ENCODE measurements at regions not wholly inside any gene's neighbourhood (a gene's known extent, or its start where the extent isn't known, plus 50 kb on each side); places are given as distances from the start of the nearest gene placed in this dataset.

DNA sequence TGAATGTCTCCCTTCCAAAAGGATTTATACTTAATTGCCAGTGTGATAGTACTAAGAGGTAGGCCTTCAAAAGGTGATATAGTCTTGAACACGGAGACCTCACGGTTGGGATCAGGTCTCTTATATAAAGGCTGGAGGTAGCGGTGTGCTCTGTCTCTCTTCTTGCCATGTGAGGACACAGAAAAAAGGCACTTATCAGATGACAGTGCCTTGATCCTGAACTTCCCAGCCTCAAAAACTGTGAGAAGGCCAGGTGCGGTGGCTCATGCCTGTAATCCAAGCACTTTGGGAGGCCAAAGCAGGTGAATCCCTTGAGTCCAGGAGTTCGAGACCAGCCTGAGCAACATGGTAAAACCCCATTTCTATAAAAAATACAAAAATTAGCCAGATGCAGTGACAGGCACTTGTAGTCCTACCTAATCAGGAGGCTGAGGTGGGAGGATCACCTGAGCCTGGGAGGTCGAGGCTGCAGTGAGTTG is 108.9 kb upstream of the TOP3B start:
- no peak for DNase-seq

DNA sequence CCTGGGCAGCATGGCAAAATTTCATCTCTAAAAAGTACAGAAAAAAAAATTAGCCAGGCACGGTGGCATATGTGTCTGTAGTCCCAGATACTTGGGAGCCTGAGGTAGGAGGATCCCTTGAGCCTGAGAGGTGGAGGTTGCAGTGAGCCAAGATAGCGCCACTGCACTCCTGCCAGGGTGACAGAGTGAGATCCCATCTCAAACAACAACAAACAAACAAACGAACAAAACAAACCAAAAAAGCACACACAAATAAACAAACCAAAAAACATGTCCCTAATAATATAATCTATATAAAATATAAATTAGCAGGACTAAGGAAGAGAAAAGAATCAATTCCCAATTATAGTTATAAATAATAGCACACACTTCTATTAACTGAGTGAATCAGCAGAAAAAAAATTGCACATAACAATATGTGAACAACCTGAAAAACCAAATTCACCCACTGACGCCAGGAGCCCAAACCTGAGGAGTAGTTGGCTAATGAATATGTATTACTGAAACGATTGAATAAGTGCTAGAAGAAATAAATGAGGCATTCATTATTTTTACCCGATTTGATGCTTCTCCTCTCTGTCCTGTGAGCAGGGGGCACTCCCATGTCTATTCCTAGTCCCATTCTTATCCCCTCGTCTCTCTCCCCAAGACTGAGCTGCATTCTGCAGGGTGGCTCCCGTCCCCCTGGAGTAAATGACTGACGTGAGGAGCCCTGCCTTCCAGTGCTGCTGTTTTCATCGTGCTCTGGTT is 108.2 kb upstream of the TOP3B start:
- no peak for DNase-seq

DNA sequence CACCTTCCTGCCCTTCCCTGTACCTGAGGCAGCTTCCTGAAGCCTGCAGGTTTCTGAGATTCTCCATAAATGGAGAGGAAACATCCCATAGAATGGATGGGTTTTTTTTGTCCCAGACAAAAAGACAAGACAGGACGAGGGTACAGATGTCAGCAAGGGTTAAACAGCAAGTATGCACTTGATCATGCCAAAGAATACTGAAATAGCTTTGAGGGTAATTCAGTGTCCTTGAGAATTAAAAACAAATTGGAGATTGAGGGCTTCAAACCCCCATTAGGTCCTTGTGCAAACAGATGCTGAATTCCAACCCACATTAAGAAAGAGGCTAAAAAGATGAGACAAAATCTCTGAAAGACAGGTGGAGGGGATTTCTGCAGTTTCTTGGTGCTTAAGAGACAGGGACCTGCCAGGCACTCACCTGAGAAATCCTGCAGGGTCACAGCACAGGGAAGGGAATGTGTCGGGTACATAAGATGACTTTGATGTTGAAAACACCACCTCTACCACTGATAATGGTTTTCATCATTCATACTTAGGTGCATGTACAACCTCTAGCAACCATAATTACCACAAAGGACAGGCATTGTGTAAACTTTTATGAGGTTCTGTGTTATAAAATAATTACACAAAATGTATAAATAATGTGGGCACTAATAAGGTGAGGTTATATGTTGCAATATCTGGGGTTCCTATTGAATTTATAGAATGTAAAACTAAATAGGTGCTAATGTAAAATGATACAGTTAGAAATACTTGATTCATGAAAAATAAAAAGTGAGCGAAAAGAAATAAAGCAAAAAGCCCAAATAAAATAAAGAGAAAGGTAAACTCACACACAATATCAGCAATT is 107.1 kb upstream of the TOP3B start:
- DNase-seq = no peak

DNA sequence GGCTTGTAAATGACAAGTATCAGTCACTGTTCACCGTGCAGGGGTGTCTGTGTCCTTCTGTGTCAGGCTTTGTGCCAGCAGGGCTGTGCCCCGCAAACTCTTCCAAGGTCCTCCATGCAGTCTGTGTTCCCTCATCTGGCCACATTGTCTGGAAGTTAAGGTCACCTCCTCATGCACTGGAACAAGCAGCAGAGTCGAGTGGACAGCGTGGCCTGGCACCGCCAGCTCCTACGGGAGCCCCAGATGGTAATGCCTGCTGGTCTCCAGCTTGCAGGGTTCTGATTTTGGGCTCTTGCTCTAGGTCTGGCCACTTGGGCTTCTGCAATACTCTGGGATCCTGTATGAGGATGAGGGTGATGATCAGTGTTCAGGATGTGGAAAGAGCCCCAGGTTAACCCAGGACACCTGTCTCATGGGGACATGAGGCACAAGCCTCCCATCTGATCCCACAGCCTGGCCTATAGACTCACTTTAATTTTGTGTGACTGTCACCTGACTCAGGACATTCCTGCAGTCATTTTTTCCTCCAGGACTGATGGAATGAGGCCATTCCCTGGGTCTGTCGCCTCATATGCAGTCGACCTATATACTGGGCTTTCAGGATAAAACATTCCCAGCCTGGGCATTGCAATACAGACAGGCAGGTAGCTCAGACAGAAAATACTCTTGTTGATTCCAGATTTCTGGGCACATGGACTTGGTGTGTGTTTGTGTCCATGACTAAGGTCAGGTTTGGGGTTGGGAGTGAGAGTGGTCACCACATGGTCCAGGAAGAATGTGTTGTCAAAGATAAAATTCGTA is 106.3 kb upstream of the TOP3B start:
- no peak for DNase-seq

DNA sequence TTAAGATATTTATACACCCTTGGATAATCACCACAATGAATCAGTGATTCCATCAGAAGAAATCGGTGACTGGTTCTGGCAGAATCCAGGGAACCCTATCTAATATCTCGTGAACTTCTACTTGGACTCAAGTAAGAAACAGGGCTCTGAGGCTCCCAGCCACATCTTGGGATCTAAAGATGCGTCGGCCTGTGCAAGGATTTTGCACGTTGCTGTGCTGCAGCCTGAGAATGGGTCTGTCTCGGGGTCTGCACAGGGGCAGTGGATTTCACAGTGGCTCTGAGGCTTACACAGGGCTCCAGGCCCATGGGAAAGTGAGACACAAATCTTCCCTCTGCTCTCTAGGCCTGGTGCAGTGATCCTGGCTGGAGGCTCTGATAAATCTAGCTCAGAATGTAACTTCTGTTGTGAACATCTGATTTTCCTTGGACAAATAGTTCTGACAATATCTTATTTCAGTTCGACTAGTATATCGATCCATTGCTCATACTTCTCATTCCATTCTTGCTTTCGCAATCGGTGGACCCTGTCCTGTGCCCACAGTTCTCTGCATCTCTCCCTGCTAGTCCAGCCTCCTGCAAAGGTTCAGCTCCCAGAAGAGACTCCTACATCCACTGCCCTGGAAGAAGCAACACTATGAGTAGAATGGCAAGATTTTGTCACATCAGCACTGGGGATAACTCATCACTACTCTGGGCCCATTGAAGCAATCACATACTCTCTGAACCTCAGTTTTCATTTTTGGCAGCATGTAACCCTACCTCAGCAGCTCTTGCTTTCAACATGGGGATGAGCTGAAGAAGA is 105.5 kb upstream of the TOP3B start:
- no peak for DNase-seq

DNA sequence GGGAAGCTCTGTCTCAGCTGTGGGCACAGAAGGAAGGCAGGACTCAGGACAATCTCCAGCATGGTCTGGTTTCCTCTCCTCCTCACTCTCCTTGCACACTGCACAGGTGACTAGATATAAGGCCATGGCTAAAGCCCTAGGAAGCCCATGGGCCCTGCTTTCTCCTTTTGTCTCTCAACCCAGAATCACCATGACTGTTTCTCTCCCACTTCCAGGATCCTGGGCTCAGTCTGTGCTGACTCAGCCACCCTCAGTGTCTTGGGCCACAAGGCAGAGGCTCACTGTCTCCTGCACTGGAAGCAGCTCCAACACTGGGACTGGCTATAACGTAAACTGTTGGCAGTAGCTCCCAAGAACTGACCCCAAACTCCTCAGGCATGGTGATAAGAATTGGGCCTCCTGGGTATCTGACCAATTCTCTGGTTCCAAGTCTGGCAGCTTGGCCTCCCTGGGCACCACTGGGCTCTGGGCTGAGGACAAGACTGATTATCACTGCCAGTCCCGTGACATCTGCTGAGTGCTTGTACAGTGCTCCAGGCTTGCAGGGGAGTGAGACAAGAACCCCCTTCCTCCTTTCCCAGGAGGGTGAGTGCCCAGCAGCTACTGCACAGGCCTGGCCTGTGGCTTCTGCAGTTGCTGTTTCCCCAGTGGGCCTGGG is 104.0 kb upstream of the TOP3B start:
- no peak for DNase-seq

DNA sequence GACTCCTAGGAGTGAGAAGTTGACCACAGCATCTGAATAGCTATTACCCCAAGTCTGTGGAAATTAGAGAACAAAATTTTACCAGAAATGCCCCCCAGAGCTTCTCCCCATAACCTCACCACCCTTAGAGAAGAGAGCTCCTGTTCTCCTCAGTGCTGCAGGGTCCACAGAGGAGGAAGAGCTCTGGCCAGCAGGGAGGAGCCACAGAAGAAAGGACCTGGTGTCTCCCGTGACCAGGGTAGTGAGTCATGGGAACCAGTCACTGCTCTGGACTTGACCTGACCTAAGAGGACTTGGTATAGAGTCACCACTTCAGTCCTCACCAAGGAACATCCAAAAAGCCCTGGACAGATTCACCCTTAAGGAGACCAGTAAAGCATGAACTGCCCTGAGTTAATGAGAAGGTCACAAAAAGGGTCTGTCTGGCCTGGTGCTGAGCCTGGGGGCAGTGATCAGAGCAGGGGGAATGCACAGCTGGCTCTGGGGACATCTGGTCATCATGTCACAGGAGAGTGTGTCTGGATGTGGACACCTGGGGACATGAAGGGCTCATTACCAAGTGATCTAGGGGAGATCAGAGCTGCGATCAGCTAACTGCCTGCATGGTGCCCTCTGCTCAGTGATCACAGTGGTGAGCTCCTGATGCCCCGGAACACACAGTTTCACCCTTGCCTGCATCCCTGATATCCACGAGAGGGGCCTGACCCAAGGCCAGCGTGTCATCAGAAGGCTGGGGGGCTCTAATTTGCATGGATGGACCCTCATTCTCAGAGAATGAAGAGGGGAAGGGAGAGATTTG is 103.3 kb upstream of the TOP3B start:
- DNase-seq = no peak

DNA sequence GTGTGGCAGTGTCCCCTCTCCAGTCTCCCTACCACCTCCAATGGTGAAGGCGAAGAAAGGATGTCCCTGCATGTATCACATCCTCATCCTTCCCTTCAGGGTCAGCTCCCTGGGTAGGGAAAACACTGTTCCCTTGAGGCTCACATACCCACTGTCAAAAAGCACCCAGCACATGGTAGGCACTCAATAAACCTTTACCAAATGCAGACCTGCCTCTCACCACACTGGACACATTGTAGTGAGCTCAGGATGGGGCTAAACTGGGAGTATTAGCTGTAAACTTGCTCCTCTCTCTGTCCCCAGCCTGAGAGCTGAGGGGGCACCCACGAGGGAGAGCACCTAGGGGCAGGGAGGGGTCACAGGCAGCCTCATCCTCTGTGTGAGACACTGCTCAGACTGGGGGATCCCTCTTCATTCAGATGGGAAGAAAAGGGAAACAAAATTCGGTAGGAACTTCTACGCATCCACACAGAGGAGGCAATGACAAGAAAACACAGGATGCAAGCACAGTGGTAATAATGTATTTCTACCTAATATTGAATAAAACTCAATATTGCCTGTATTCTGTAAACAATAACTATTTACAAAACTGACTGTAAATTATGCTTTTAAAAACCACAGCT is 101.6 kb upstream of the TOP3B start:
- no peak for DNase-seq

DNA sequence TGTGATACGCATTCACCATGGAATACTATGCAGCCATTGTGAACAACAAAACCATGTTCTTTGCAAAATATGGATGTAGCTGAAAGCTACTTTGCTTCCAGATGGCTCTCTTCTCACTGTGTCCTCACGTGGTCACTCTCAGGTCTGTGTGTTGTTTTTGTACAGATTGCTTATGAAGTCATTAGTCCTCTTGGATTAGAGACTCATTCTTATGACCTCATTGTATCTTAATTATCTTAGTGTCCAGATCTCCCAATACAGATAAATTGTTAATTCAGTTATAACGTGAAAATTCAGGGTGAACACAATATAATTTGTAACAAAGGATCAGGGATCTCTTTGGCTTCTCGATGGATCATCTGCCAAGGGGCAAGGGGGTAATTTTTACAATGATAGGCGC is 100.4 kb upstream of the TOP3B start:
- DNase-seq = no peak

DNA sequence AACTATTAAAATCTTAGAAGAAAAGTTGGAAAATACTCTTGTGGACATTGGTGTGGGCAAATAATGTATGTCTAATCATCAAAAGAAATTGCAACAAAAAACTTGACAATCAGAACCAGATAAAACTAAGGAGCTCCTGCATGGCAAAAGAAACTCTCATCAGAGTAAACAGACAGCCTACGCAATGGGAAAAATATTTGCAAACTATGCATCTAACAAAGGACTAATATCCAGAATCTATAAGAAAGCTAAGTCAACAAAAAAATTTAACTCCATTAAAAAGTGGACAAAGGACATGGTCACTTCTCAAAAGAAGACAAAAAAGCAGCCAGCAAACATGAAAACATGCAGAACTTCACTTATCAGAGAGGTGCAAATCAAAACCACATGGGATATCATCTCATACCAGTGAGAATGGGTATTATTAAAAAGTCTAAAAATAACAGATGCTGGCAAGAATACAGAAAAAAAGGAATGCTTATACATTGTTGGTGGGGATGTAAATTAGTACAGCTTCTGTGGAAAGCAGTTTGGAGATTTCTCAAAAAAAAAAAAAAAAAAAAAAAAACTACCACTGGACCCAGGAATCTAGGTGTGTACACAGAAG is 99.7 kb upstream of the TOP3B start:
- no peak for DNase-seq

DNA sequence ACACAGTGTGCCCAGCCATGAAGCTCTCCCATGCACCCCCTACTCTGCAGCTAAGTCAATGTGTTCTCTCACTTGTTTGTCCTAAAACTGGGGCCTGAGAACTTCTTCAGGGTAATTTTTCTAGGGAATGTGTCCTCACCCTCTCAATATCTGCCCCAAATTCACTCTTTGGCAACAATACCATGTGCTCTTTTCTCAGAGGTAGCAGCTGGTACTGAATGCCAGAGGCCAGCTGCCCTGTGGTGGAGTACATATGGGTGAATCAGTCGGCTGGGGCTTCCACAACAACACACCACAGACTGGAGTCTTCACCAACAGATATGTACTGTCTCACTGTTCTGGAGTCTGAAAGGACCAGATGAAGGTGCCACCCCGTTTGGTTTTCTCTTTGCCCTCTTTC is 97.7 kb upstream of the TOP3B start:
- DNase-seq = no peak

DNA sequence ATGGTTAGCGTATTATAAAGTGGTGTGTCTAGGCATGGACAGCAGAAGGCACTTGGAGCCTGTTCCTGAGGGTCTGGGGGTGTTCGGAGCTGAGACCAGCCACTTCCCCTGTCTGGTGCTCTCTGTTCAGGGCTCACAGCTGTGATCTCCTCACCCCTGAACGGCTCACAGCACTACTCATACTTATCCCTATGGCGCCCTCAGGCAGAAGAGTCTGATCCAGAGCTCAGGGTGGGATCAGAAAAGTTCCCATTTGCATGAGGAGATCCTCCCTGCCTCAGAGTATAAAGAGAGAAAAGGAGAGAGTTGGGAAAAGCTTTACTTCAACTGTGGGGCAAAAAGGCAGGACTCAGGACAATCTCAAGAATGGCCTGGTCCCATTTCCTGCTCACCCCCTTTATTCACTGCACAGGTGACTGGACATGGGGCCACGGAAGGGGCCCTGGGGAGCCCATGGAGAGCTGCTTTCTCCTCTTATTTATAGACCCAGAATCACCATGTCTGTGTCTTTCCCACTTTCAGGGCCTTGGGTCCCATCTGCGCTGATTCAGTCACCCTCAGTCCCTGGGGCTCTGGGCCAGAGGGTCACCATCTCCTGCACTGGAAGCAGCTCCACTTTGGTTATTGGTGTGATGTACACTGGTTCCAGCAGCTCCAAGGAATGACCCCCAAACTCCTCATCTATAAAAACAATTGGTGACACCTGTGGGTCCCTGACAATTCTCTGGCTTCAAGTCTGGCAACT is 97.0 kb upstream of the TOP3B start:
- no peak for DNase-seq

DNA sequence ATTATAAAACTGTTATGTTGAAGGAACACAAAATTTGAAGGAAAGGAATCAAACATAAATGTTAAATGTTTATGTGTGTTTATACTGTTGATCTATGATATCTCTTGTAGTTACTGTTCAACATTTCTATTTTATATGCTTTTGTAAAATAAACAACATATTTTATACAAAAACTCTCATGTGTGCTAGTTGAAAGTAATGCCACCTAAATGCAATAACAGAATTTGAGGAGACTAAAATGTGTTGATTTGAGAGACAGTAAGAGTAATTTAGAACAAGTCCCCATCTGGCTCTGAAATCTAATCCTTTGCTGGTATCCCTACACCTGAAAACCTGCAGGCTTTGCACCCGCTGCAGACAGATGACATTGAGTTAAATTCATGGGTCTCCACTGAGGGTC is 95.7 kb upstream of the TOP3B start:
- DNase-seq = no peak

DNA sequence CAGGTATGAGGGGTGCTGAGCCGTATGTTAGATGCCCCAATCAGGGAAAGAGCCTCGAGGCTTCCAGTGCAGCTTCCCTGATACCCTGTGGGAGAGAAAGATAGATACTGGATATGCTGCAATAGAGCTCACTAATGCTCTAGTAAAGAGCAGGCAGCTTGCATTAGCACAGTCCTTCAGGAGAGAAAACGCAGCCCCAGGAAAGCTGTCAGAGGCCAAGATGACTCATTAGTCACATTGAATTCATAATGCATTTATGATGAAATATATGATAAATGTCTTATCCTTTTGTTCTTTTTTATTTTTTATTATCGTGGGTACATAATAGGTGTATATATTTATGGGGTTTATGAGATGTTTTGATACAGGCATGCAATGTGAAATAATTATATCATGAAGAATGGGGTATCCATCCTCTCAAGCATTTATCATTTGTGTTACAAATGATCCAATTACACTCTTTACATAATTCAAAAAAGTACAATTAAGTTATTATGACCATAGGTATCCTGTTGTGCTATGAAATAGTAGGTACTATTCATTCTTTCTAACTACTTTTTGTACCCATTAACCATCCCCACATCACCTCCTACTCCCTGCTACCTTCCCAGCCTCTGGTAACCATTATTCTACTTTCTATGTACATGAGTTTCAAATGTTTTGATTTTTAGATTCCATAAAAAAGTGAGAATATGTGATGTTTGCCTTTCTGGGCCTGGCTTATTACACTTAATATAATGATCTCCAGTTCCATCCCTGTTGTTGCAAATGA is 94.5 kb upstream of the TOP3B start:
- DNase-seq = no peak

DNA sequence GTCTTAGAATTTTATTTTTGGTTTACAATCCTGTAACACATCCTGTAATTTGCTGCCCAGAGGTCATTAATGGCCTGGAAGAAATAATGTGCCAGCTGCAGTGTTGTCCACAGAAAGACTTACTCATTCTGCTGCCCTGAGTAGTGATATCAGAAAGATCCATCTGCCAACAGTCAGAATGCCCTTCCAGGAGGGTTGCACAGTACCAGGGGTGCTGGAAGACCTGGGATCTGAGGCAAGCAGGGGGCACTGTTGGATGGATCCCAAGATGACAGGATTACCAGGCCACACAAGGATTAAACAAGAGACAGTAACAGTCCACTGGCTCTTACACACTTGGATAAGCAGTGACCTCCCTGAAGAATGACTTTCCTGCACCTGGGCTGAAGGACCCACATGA is 93.8 kb upstream of the TOP3B start:
- no peak for DNase-seq

DNA sequence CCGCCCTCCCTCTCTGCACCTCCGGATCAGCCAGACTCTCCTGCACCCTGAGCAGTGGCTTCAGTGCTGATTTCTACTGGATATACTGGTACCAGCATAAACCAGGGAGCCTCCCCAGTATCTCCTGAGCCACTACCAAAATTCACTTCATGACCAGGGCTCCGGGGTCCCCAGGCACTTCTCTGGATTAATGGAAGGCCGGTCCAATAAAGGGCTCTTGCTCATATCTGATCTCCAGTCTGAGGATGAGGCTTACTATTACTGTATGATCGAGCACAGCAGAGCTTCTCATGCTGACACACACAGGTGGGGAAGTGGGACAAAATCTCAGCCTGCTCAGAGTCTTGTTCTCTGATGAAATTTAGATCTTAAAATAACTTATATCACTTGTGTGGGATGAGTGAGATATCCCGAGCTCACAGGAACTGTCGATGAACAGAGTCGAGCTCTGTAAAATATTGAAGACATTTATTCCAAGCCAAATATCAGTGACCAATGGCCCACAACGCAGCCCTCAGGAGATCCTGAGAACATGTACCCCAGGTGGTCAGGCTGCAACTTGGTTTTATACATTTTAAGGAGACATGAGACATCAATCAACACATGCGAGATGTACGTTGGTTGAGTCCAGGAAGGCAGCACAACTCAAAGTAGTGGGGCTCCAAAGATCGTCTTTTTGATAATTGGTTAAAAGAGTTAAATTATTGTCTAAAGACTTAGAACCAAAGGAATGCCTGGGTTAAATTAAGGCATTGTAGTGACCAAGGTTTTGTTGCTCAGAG is 93.0 kb upstream of the TOP3B start:
- DNase-seq = no peak

DNA sequence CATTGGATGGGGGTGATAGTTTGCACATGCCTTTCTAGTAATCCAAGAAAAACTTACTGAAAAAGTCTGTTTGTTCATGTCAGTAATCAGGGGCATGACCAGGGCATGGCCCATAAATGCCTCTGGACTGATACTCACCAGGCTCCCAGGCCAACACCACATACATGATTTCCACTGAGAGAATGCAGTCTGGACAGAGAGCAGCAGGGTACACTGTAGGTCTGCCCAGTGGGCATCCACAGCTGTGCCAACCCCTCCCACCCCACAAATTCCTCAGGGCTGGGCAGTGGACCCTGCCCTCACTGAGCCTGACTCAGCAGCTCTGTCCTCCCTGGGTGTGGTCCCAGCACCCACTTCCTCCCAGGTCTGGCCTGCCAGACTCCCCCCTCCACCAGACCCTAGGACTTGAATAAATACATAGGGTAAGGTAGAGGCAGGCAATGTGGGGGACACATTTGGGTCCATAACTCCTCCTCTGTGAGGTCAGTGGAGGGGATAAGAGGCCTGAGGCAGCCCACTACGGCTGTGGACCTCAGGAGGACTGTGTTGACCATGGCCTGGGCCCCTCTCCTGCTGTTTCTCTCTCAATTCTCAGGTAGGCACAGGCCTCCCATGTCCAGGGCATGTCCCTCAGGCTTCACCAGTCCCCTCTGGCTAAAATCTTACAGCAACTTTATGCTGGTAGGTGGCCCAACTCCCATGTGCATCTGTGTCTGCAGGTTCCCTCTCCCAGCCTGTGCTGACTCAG is 92.2 kb upstream of the TOP3B start:
- no peak for DNase-seq
